Fibroblast of upper back skin (primary cell): ENCODE measurements at regions not wholly inside any gene's neighbourhood (a gene's known extent, or its start where the extent isn't known, plus 50 kb on each side); places are given as distances from the start of the nearest gene placed in this dataset.
"Not testable (repeated sequence)": the region's sequence is repeated elsewhere in the genome, so short reads cannot be mapped to it uniquely, and the experiment has no call there.

Experiments
- DNase-seq: peaks from one replicate; pipeline ENCODE4 v3.0.0-alpha.2; 2013

DNA sequence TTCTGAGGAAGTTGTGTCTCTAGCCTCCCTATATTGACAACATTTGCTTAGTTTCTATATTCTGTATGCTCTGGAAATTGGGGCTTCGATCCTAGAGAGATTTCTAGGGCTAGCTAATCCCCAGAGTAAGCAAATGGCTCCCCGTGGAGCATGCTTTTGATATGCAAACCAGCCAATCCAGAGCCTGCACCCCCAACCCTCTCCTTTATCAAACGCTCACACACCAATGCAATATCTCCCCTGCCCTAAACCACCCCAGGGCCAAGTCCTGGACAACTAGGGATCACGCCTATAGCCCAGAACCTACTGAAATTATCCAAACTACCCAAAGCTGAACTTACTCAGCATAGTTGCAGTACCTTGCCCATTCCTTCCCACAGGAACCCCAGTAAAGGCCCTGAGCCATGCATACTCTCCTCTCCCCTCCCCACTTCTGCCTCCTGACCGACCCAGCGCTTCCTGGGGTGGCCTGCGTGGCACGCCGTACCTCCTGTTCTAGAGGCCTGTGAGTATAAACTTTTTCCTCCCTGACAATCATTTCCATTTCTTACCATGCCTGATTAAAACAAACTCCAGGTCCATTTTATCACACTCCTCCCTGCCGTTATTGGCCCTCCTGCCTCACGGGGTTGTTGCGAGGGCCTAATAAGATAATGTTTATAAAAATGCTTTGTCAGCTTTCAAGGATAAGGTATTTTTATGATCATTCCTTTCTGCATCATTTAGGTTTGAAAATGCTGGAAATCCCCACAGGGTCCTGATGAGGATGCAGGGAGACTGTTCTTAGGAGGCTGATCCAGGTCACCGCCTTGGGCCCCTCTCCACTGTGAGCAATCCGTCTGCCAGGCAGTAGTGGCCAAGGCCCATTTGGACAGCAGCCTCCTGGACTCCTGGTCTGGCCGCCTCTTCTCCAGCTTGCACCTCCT lies 102.7 kb downstream of the TENT5C start:
- peak; percentile 17 for DNase-seq

DNA sequence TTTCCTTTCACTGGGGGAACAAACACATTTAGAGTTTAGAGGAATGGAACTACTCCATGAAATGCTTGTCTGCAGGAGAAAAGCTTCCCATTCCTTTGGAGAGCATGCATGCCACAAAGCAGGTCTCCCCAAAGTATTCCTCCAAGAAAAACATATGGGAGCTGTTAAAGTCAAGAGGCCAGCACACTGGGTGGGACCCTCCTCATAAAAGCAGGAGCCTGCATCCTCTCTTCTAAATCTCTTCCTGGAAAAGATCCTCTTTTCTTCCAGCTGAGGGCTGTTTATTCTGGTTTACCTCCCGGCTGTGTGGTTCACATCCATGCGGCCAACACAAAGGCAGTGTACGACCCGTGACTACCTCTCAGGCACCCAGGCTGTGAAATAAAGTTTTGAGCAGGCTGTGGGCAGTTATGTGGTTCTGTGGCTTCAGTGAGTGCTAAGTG lies 103.4 kb downstream of the TENT5C start:
- DNase-seq = no peak

DNA sequence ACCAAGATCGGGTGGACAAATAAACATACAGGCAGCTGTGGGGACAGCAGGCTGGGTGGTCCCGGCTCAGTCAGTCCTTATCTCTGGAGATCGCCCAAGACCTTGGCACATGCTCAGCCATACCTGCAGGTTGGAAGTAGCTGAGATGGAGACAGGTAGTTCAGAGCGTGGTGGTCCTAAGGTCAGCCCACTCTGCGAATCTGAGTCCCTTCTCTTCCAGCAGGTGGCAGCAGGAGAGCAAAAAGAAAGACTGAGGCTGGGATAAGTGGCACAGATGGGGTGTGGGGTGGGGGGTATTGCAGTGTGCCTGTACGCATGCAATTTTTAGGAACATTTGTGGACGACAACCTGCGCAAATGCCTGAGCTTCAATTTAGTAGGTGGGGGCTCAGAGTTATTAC lies 104.9 kb downstream of the TENT5C start:
- no peak for DNase-seq

DNA sequence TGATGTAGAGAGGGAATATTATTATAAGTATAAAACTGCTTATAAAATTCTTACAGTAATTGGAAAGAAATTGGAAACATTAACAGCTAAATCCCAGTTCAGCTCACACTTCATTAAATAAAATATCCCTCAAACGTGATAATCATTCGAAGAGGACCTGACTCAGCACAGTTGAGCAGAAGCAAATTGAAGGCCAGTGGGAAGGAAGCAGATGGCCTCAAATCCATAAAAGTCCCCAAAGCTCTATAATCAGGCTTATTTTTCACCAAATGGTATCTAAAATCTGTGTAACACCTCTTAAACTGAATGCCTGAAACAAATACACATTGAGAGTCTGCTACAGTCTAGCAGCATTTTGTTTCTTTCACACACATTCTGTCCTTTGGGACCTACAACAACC lies 106.8 kb downstream of the TENT5C start:
- no peak for DNase-seq

DNA sequence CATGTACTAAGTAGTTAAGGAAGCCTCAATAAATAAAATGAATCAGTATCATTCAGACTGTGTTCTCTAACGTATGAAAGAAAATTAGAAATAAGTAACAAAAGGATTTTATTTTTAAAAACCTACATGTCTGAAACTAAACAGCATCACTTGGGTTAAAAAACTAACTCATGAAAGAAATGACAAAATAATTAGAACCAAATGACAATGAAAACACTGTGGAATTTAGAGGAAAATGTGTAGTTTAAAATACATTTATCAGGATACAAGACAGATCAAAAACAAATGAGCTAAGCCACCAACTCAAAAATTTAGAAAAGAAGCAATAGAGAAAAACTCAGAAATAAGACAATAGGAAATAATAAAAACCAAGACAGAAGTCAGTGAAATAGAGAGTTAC lies 108.7 kb downstream of the TENT5C start:
- no peak for DNase-seq

DNA sequence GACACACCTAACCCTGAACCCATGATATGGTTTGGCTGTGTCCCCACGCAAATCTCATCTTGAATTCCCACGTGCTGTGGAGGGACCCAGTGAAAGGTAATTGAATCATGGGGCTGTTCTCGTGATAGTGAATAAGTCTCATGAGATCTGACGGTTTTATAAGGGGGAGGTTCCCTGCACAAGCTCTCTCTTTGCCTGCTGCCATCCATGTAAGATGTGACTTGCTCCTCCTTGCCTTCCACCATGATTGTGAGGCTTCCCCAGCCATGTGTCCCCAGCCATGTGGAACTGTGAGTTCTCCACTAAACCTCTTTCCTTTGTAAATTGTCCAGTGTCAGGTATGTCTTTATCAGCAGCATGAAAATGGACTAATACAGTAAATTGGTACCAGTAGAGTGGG lies 110.2 kb downstream of the TENT5C start:
- DNase-seq = not testable (repeated sequence)

DNA sequence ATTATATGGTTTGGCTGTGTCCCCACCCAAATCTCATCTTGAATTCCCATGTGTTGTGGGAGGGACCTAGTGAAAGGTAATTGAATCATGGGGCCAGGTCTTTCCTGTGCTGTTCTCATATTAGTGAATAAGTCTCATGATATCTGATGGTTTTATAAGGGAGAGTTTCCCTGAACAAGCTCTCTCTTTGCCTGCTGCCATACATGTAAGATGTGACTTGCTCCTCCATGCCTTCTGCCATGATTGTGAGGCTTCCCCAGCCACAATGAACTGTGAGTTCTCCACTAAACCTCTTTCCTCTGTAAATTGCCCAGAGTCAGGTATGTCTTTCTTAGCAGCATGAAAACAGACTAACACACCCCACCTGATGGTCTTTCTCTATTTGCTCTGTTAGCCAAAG lies 112.1 kb downstream of the TENT5C start:
- DNase-seq = not testable (repeated sequence)

DNA sequence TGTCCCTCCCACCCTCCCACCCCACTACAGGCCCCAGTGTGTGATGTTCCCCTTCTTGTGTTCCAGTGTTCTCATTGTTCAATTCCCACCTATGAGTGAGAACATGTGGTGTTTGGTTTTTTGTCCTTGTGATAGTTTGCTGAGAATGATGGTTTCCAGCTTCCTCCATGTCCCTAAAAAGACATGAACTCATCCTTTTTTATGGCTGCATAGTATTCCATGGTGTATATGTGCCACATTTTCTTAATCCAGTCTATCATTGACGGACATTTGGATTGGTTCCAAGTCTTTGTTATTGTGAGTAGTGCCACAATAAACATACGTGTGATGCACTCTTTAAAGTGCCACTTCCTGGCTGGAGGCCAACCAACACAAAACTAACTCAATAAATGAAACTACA lies 112.7 kb downstream of the TENT5C start:
- not testable (repeated sequence) for DNase-seq

DNA sequence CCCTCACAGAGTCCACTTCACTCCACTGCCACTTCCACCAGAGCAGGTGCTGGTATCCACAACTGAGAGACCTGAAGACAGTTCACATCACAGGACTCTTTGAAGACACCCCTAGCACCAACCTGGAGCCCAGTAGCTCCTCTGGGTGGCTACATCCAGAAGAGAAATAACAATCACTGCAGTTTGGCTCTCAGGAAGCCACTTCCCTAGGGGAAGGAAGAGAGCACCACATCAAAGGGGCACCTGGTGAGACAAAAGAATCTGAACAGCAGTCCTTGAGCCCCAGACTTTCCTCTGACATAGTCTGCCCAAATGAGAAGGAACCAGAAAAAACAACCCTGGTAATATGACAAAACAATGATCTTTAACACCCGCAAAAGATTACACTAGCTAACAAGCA lies 113.2 kb downstream of the TENT5C start:
- no peak for DNase-seq

DNA sequence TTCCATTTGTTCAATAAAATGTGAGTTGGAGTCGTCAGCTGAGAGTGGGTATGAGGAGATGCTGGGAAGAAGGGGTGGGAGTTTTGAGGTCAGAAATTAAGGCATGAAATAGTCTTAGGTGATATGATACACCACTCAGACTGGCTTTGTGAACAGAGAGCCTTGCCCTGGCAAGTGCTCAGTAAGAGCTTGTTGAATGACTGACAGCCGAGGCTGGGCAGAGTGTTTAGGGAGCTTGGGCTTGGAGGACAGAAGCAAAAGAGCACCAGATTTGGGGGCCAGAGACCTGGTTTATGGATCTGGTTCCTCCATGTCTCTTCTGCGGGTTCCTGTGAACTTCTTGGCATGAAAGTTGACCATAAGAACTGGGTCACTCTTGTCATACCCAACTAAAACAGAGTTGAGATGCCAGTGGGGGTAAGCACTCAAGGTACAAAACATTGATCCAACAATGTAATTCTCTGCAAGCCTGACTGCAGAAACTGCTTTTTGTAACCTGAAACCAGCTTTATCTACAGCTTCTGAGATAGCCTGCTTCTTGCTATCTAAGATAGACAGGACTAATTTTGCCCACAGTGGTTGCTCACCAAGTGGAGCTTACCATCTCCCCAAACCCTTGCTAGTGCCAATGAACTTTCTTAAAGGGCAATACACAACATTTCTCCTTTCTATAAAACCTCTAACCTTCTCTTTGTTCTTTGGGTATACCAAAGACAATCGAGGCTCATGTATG lies 126.4 kb downstream of the TENT5C start:
- no peak for DNase-seq

DNA sequence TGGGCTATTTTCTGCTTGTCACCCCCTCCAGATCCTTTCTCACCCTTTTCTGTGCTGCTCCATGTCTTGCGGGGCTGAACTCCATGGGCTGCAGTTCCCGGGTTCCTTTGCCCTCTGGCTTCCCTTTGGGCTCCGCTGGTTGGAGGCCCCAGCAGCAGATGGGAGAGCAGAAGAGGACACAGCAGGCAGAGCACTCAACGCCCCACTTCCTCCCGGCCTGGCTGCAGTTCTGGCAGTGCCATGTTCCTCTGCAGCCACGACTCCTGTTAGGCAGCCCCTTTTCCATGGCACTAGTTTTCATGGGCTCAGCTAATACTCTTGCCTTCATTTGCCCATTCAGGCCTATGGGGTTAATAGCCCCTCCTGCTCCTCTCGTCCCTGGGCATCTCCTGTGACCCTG lies 127.1 kb downstream of the TENT5C start:
- no peak for DNase-seq

DNA sequence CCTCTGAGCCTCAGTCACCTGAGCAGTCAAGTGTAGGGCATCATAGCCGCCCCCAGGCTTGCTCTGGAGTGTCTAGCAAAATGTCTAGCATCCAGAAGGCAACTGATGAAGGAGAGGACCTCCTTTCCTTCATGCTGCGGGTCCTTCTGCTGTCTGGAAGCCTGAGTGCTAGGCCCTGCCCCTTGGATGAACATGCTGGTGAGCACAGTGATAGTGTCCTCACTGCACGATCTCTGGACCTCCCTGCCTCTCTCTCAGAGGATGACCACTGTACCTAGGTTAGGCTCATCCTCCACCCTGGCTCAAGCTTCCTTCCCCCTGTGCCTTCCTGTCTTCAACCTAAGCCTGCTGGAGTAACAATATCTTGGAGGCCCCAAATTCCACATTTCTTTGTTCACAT lies 128.6 kb downstream of the TENT5C start:
- DNase-seq = no peak

DNA sequence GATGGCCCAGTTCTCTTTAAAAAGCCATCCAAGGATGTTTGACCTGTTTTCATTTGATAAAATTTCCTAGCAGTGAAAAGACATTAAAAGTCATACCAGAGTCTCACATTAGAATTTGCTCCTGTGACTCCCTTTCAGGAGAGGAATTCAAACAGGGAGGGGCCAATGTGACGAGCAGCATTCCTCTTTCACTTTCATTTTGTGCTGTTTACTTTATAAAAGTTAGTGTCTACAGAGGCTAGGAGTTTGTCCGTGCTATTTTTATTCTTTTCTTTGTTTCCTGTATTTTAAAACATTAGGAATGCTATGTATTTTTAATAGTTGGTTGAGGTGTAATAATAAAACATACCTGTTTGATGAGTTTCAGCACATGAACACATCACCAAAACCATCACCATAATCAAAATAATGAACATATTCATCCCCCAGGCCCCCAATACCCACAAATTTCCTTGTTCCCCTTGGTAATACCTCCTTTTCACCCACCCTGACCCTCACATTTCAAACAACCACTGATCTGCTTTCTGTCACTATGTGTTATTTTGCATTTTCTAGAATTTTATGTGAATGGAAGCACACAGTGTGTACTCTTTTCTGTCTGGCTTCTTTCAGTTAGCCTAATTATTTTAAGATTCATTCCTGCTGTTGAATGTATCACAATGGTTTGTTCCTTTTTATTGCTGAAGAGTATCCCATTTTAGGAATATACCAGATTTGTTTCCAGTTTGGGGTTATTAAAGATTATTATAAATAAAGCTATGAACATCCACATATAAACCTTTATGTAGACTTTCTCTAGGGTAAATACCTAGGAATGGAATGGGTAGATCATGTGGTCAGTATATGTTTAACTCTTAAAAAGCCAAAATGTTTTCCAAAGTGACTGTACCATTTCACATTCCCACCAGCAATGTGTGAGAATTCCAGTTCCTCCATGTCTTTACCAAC lies 129.5 kb downstream of the TENT5C start:
- DNase-seq = peak; percentile 54

DNA sequence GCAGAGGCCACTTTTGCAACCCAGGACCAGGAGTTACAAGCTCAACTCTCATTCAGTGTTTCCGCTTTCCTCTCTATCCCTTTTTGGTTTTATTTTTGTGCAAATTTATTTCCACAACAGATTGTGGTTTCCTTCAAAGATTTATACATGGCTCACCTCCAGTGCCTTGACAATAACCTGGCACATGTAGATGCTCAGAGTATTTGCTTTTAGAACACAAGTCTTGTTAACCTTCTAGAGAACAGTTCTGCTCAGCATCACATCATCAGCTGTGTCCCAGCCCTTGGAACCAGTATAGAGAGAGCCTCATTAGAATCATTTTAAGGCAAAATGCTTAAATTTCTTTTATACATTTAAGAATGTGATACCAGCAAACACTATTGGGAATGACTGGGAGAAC lies 133.7 kb downstream of the TENT5C start:
- DNase-seq = no peak

DNA sequence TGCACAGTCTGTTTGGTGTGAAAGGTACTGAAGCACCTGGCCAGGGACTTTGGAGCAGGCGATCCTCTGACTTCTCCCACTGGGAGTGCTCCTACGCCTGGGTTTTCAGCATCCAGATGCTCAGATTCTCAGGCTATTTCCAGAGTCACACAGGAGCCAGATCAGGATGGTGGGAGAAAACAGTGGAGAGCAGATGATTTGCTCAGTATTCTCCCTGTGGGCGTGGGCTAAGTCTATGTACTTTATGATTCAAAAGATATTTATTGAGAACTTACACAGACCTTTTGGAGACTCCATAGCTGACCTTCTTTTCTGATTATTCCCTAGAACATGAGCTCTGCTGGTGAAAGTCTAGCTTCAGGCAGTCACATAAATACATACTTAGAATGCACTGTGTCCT lies 134.6 kb downstream of the TENT5C start:
- DNase-seq = no peak

DNA sequence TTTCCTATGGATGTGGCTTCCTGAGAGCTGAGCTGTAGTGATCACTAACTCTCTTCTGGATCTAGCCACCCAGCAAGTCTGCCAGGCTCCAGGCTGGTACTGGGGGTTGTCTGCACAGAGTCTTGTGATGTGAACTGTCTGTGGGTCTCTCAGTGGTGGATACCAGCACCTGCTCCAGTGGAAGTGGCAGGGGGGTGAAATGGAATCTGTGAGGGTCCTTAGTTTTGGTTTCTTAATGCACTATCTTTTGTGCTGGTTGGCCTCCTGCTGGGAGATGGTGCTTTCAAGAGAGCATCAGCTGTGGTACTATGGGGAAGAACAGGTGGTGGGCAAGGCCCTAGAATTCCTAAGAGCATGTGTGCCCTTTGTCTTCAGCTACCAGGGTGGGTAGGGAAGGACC lies 140.7 kb downstream of the TENT5C start:
- DNase-seq = not testable (repeated sequence)

DNA sequence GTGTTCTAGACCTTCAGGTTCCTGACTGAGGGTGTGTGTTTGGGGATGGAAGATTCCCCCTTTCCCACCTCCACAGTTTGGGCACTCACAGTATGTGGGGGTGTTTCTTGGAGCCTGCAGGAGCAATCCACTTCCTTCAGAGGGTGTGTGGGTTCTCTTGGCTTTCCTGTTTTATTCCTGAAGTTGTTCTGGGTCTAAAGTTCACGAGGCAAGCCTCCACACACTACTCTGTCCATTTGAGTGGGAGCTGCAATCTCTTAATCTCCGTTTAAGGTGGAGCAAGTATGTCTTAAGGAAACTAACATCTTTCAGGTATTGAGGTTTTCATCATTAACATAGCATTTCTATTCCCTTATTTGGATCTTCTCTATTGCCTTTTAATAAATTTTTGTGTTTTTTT lies 141.8 kb downstream of the TENT5C start:
- no peak for DNase-seq

DNA sequence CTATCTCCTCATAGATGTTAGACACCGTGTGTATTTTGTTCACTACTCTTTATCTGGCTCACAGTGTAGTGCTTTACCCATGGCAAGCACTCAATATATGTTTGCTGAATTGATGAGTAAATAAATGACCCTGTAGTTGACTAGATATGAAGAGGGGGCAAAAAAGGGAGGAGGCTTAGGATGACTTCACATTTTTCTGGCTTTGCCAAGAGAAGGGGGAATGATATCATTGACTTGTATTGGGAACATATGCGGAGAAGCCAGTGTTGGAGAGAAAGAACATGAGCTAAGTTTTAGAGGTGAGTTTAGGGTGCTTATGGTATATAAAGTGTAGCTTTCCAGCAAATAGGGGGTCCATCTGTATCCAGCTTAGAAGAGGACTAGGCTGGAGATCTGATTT lies 145.5 kb downstream of the TENT5C start:
- DNase-seq = no peak

DNA sequence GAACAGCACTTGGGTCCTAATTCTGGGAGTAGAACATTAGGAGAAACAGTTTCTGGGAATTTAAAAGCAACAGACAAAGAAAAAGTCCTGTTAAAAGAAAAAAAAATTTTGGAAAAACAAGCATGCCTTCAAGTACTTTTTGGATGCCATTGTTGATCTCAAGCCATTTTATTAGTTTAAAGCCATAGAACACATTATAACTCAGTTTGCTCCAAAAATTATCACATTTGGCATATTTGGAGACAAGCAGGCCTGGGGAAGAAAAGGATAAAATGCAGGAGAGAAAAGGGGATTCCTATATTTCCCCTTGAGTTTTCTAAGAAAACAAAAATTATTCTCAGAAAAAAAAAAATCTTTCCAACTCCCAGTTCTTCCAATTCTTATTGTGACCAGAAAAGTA lies 146.8 kb downstream of the TENT5C start:
- no peak for DNase-seq

DNA sequence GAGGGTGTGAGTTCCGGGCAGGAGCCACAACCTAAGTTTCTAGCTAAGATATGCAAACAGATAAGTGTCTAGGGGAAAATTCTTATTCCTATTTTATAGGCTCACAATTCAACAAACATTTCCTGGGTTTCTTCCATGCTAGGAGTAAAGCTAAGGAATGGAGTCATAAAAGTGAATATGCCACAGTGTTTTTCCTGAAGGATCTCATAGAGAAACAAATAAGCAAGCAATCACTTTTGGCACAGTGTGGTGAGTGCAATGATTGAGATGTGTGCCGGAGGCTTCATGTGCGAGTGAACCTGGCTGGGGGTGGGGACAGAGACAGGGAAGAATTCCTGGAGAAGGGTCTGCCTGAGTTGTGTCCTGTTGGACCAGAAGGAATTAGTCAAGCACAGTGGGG lies 147.4 kb downstream of the TENT5C start:
- no peak for DNase-seq

DNA sequence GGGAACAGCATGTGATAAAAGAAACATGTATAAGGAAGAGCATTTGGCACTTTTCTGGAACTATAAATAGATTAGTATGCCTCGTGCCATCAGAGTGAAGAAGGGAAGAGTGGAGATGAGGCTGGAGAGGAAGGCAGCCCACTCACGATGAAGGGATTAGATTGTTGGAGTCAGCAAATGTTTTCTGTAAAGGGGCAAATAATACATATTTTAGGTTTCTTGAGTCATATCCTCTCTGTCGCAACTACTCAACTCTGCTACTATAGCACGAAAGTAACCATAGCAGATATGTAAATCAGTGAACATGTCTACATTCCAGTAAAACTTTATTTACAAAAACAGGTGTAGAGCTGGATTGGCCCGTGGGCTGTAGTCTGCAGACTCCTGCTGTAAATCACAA lies 147.8 kb downstream of the TENT5C start:
- peak; percentile 78 for DNase-seq

DNA sequence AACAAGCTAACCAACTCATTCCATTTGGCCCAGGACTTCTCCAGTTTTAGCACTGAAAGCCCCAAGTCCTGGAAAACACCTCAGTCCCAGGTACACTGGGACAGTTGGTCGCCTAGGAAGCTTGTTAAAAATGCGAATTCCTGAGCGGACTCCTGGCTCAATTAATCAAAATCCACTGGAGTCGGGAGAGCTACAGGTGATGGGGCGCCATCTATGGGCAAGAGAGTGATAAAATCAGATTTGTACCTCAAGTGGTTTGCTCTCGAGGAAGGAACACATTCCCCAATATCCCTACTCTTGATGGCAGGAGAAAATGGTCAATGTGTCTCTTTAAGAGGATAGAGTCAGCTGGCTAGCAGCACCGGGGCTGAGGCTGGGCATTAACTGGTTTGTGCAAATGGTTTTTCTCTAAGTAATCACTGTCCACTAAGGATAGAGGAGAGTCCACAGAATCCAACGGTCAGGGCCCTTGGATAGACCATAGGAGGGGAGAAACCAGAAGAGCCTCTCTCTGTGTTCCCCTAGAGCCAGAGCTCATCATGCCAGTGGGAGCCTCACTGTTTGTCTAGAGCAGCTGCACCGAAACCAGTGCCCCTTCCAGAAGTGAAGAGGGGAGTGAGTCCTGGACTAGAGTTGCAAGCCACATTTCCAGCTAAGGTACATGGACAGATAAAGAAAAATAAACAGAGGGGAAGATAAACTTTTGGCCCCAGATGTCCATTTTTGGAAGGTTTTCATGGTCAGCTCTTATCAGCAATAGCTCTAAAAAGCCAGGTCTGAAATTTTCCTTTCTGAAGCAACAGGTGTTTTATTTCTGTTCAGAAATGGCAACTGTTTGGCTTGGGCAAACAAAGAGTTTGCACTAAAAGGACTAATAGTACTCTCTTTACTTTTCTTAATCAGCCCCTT lies 148.5 kb downstream of the TENT5C start:
- peak; percentile 62 for DNase-seq
